ENCODE measurements at regions not wholly inside any gene's neighbourhood (a gene's known extent, or its start where the extent isn't known, plus 50 kb on each side); places are given as distances from the start of the nearest gene placed in this dataset.

DNA sequence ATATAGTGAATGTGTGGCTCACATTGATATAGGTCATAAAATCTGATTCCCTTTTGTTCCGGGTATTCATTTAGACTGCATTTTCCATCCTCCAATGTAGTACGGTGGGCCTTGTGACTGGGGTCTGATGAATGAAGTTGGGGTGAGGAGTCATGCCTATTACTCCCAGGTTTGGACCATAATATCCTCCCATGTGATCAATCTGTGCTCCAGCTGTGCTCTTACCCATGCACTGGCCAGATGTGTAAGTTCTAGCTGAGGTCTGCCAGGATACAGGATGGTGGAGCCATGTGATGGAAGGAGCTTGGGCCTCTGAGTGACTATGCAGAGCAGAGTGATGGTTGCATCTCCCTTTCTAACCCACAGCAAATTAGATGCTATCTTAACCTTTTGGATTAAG, 1034.0 kb upstream of the TMEM132C start:
- TF ChIP-seq TAF1 (IDR thresholded peaks at IDR 0.05; ENCODE audit: low read depth) (no peak), YY1 (IDR thresholded peaks at IDR 0.05; ENCODE audit: low read depth) (no peak), TCF12 (IDR thresholded peaks at IDR 0.05; ENCODE audit: low read depth) (no peak), CEBPB (IDR thresholded peaks at IDR 0.05) (no peak), EP300 (IDR thresholded peaks at IDR 0.05; ENCODE audit: borderline replicate concordance) (no peak), CREB1 (IDR thresholded peaks at IDR 0.05; ENCODE audit: low read depth) (no peak), NFIC (IDR thresholded peaks at IDR 0.05) (no peak), TEAD4 (IDR thresholded peaks at IDR 0.05) (no peak), FOXM1 (IDR thresholded peaks at IDR 0.05; ENCODE audit: borderline replicate concordance, low read depth) (no peak), RAD21 (IDR thresholded peaks at IDR 0.05; ENCODE audit: low read depth) (no peak)
- TF ChIP-seq, protein P1, sequence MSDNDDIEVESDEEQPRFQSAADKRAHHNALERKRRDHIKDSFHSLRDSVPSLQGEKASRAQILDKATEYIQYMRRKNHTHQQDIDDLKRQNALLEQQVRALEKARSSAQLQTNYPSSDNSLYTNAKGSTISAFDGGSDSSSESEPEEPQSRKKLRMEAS (IDR thresholded peaks at IDR 0.05): no peak
- TF ChIP-seq, protein P2, sequence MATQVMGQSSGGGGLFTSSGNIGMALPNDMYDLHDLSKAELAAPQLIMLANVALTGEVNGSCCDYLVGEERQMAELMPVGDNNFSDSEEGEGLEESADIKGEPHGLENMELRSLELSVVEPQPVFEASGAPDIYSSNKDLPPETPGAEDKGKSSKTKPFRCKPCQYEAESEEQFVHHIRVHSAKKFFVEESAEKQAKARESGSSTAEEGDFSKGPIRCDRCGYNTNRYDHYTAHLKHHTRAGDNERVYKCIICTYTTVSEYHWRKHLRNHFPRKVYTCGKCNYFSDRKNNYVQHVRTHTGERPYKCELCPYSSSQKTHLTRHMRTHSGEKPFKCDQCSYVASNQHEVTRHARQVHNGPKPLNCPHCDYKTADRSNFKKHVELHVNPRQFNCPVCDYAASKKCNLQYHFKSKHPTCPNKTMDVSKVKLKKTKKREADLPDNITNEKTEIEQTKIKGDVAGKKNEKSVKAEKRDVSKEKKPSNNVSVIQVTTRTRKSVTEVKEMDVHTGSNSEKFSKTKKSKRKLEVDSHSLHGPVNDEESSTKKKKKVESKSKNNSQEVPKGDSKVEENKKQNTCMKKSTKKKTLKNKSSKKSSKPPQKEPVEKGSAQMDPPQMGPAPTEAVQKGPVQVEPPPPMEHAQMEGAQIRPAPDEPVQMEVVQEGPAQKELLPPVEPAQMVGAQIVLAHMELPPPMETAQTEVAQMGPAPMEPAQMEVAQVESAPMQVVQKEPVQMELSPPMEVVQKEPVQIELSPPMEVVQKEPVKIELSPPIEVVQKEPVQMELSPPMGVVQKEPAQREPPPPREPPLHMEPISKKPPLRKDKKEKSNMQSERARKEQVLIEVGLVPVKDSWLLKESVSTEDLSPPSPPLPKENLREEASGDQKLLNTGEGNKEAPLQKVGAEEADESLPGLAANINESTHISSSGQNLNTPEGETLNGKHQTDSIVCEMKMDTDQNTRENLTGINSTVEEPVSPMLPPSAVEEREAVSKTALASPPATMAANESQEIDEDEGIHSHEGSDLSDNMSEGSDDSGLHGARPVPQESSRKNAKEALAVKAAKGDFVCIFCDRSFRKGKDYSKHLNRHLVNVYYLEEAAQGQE (IDR thresholded peaks at IDR 0.05; ENCODE audit: low read depth): no peak
